Activated T-helper 1 cell treated with Interleukin-2 at 50 U/mL for 16 hours (primary cell): ENCODE measurements at regions not wholly inside any gene's neighbourhood (a gene's known extent, or its start where the extent isn't known, plus 50 kb on each side); places are given as distances from the start of the nearest gene placed in this dataset.

Experiments used
- DNase-seq: peaks from one replicate; pipeline ENCODE4 v3.0.0-alpha.2; 2020; ENCODE audit warnings: low read depth

DNA sequence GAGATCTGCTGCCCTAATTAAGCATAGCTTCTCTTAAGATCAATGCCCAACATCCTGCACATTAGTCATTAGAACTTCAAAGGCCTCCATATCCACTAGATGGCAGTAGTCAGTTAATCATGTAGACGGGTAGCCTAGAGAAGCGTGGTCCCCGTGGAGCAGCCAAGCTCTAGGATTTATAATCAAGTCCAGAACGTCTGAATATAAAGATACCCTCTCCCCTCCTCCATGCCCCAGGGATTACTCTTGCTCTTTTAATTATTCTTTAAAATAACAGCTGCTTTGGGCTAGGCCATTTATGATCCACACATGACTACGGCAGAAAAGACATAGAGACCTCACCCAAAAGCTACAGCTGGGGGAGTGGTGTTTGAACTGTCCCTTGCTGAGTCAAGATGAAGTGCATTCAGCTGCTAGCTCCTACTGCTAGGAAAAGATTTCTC lies 327.6 kb upstream of the PLET1 start:
- no peak for DNase-seq

DNA sequence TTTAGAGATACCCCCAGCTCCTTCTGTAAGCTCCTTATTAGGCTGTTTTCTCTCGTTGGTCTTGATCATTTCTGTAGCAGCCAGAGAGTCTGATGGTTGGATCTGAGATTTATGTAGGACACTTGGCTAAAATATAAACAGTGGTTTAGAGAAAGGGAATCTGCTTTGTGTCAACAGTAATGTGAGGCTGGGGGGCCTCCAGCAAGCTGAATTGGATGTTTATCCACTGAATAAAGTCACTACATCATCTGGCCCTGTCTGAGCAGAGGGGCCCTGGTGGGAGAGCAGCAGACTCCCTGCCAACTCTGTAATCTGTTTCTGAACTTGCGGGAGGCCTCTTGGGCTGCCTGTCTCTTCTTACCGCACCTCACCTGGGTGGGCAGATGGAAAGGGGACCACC lies 328.5 kb upstream of the PLET1 start:
- DNase-seq = no peak

DNA sequence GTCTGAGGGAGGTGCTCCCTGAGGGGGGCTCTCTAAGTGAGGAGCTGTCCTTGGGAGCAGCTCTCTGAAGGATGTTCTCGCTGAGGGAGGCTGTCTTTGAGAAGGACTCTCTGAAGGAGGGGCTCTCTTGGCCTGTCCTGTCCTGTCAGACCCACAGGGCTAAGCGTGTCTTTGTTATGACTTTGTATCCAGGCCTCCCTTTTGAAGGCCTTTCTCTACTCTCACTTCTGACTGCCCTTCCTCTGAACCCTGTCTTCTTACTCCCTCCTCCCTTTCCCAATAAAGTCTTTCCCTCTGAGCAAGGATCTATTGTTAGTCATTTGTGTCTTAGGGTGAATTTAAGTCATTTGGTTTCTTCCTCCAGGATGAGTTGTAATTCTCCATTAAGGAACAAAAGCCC lies 330.1 kb upstream of the PLET1 start:
- no peak for DNase-seq

DNA sequence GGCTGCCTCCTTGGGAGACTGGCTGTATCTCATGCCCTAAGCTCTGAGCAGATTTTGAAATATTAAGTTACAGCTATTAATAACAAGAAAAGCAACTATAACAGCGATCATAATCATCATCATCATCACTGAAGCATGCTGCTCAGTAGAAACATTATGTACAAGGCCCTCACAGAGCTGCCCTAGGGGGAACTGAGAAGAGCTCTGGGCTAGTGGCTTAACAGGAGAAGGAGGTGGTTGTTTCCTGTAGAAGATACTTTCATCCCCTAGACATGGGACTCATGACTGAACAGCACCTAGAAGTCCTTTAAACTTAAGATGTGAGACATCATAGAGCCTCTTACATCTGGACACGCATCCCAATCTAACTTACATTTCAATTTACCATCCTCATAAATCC lies 332.8 kb upstream of the PLET1 start:
- no peak for DNase-seq

DNA sequence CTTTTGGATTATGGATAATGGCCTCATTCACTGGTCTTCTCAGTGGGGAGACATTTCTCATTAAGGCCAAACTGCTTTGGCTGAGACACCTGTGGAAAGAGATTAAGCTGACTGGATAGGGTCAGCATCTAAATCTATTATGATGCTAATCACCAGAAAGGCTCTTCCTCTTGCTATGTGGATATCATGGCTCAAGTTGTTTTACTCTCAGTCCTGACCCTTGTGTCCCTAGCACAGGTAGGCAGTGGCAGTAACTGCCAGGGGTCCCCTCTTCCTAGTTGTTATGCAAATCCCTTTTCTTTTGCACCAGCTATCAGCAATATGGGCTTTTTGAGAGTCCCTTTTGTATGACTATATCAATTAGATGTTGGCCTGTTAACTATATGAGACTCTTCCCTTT lies 335.7 kb upstream of the PLET1 start:
- no peak for DNase-seq

DNA sequence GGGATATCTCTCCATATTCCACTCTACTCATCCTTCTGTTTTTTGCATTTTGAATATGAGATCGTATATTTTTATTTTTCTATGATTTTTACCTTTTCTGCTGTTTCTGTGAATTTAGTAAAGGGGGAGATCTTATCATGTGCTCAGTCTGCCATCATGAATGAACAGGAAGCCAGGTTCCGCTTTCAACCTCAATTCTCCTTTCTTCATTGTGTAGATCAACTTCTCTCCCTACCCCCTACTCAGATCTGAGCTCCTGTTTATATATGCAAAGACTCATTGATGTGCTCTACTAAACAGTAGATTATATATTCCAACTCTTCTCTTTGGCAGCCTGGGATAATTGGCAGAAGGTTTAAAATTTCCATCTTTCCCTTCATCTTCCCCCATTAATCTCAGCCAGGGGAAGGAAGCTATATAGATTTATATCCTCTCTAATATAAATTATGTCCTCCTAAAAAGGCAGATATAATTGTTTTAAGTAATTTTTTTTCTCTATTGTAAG lies 336.7 kb upstream of the PLET1 start:
- DNase-seq = no peak

DNA sequence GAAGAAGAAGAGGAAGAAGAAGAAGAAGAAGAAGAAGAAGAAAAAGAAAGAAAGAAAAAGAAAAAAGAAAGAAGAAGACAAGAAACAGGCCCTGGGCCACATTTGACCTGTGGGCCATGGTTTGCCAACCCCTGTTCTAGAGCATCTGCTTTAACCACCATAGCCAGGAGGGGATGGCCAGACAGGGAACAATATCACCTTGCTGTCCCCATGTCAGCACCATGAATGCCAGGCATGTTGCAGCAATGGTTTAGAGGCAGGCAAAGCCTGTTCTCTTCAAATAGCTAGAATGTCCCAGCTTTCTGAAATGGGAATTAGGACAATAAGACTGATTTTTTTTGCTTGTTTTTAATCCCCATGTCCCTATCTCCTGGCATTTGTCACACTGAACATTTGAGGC lies 338.6 kb upstream of the PLET1 start:
- no peak for DNase-seq

DNA sequence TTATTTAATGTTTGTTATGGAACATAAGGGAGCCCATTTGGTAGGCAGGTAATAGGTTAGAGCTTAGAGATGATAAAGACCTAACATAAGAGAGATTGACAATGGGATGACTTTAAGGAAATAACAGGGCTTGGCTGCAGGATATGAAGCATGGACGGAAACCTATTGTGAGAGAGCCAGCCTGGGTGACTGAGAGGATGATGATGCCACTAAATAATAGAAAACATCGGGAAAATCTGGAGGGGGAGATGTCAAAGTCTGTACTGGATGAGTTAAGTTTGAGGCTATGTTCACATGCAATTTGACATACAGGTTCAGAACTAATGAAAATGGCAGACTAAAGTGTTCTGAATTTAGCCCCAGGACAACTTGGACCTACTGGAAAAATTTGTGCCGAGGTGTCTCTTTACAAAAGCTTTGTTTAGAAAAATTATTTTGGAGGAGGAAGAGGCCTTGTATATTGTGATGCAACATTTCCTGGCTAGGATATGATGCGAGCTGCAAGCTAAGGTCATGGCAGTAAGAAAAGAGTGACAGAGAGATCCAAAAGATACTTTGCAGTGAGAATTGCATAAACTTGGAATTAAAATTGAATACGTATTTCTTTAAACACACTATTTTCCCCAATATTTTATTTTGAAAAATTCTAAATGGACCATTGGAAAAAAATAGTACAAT lies 339.3 kb upstream of the PLET1 start:
- no peak for DNase-seq

DNA sequence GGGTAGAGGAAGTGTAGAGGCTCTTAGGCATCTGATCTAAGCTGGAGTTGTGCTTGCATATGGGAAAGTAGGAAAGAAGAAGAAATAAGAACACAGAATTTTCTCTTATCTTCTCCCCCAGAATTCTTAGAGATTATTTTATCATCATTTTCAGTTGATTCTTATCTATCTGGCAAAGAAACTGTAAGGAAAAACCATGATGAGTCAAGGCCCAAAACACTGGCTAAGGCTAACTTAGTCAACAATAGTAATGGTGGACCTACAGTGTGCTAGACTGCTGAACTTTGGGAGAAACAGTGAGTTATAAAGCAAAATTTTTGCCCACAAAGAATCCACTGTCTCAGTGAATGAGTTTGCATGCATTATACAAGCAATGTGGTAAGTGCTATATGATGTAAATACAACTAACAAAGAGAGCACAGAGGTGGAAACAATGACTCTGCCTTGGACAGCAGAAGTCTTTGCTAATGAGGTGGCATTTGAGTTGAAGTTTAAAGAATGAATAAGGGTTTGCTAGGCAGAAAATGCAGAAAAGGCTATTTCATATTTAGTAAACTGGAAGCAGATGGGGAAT lies 344.5 kb upstream of the PLET1 start:
- no peak for DNase-seq

DNA sequence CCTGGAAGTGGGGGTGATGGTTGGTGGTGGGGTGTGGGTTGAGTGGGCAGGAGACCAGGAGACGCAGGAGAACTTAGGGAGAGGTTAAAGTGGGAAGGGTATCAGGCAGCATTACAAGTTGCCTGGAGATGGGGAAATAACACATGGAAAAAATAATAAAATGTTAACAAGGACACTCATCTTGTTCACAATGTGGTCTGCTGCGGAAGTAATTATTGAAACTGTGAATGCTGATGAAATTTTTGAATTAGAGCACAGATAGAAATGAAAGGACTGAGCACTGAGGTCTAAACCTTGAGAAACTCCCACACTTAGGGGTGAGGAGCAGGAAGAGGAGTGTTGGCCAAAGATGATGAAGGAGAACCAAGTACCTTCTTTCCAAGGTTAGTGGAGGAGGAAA lies 346.0 kb upstream of the PLET1 start:
- DNase-seq = no peak

DNA sequence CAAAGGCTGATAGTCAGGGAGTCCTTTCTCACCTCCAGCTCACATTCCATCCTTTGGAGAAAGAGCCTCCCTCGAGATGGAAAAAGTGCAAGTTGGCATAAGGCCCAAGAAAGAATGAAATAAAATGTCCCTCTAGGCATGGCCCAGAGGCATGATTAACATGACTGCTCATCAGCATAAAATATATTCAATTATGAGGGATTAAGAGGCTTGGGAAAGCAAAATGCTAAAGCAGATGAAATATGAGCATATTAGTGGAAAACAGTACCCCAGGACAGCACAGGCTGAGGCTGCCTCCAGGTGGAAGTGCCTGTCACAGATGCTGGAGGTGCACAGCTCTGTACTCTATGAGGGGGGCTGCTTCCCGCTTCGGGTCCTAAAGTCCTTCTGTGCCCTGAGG lies 347.8 kb upstream of the PLET1 start:
- DNase-seq = no peak

DNA sequence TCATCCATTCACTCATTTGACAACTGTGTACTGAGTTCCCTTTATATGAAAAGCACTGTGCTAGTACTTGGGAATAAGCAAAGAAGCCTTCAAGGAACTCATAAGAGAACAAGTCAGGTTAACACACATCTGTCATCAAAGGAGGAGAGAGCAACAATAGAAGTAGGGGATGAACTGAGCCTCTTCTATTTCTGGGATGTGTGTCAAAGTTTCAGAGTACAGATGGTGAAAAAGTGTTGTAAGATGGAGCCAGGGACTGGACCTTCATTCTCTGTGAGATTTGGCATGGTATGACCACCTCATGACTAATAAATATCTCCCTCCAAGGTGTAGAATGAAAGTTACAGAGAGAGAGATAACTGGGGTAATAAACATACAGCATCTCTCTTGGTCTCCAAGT lies 349.8 kb upstream of the PLET1 start:
- DNase-seq = no peak

DNA sequence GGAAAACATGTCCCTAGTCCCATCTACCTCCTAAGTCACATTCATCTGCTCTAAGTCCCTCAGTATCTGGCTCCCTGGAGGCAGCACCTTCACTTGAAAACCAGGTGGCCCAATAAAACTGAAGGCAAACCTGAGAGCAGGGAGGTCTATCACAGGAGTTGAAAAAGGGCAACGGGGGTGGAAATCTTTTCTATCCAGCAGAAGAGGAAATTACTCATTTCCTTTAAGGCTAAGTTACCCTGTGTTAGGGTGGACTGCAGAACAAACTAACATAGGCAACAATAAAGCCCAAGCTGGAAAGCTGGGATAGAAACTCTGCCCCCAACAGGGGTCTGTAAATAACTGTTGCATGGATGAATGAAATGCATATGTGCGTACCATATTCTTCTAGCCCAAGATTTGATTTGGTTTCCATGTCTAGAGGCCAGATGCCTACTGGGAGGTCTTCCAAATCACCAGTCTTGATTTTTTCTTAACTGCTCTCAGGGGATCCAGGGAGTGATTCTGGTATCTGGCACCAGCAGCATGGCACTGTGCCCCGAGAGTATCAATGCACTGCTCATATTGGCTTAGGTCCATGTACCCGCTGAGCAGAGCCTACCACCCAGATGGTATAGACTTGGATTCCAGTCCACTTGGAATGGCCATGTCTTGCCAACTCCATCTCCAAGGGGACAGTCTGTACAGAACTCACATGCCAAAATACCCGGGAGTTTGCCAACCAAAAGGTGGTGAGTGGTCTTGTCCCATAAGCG lies 350.0 kb upstream of the NCAM1 start:
- no peak for DNase-seq

DNA sequence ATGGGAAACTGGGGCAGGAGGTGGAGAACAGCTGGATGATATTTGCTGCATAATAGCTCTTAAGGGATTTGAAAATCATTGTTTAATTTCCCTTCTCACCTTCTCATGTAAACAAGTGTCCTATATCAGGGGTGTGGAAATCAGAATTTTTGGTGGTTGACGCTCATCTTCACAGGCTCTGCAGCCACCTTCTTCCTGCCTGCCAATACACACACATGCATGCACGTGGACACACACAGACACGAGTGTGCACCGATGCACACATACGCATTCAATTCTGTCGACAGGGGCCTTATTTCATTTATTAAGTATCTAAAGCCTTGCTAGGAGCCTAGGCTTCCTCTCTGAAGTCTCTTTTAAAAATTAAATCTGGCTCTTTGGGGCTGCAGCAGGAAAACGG lies 349.4 kb upstream of the NCAM1 start:
- DNase-seq = no peak

DNA sequence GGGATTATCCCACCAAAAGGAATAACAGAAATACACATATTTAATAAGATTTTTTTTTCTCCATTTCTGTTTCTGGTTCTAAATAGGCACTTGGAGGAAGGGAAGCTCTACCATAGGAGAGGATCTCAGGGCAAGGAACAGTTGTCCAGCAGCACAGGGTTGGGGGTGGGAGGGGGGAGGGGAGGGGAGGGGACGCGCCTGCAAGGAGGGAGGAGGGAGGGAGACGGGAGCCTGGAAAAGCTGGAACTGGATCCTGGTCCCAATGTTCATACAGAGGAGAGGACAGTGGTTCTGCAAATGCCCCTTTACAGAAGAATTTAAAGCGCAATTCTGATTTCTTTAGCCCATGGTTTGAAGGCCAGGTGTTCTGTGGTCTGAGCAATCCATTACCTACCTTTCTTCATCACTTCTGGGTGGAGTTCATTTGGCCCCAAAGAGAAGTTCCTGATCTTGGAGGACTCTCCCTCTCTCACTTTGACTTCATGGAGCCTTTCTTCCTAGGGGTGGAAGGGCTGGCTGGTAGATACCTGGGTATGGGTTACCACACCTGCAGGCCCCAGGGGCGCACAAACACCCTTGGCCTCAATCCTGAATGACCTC lies 348.9 kb upstream of the NCAM1 start:
- DNase-seq = no peak

DNA sequence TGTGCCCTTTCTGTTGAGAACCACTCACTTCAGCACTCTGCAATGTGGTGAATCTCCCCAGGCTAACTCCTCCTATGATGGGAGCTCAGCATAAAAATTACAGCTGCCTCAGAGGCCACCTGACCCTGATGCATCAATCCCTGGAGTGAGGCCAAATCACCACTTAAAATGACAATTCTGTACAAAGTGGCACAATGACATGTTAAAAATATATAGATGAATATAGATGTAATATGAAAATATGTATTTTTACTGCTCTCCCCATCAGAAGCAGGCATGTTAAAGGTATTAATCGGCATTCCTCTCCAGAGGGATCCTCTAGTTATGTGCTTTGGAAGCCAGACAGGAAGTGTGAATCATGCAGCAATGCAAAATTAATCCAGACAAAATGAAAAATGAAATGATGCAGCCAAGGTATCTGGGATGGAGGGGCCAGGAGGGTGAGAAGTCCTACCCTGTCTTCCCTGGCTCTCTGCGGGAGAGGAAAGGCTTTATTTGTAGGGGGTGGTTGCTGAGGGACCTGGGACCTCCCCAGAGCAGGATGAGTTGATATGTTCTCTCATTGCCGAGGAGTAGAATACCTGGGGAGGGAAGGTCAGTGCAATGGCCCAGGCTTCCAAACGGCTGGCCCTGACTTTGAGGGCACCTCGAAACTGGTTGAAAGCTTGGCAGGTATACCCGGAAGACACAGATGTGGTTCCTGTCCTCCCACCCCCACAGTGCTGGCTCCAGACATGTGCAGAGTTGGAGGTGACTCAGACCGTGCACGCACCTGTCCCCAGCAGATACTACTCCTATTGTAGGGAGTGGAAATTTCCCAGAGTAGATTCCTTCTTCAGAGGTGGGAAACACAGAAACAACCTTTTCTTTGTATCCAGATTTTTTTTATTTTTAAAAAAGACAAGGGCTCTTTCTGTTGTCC lies 347.9 kb upstream of the NCAM1 start:
- no peak for DNase-seq

DNA sequence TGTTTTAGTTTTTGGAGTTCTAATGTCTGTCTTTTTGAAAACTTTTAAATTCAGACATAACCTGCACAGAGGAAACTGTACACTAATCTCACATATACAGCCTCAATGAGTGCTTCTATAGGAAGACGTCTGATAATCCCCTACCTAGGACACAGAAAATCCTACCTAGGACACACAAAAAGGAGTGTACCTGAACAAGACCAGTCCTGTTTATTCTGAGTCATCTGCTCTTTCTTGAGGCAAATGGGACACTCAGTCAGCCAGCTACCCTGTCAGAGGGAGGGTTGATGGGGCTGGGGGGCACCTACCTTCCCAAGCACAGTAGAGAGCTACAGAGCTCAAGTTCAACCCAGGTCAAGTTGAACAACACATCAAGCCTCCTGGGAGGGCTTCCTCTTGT lies 346.6 kb upstream of the NCAM1 start:
- no peak for DNase-seq

DNA sequence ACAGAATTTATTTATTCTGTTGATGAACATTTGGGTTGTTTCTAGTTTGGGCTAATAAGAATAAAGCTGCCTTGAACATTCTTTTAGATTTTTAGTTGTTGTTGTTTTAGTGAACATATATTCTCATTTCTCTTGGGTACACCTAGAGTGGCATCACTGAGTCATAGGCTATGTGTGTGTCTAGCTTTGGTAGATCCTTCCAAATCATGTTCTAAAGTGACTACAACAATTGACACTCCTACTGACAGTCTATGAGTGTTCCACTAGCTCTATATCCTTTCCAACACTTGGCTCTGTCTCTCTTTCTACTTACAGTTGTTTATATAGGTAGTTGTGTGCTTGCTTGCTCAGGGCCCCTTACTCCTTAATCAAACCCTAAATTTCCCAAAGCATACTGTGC lies 346.0 kb upstream of the NCAM1 start:
- DNase-seq = no peak

DNA sequence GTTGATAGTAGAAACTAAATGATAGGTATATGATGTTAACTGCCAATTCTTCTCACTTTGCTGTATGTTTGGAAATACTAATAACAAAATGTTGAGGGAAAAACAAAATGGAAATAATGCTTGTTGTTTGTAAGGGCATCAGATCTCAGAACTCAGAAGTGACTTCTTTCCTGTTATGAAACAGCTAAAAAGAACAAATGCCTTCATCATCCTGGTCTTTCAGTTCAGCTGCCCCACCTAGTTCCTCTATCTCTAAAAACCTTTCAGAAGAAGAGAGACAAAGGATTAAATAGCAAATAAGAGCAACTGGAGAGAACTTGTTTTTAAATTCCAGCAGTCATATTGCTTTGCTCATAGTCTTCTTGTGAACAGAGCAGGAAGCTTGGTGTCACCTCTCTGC lies 345.3 kb upstream of the NCAM1 start:
- DNase-seq = no peak

DNA sequence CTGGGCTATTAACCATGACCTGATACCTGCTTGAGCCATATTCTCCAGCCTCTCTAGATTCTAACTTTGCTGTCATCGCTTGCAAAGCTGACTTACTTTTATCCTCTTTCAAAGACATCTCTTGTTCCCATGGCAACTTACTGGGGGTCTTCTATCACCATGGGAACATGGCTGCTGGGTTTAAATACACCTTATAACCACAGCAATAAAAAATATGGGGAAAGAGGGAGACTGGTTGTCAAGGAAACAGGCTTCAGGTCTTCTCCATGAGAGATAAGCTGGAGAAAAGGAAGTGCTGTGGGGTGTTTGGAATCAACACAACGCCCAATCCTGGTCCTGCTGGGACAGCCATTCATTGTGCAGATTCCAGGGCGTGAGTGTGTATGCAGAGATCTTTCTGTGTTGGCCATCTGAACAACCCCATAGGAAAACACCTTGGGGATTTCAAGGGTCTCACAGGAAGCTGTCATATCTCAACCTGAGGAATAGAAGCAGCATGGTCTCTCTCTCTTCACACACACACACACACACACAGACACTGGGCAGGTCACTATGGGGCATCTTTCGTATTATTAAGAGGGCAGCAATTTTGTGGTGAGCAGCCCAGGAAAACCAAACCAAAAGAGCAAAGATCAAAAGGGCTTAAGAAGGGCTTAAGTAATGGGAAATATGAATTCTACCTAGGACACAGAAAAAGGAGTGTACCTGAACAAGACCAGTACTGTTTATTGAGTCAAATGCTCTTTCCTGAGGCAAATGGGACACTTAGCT lies 344.7 kb upstream of the NCAM1 start:
- DNase-seq = no peak

DNA sequence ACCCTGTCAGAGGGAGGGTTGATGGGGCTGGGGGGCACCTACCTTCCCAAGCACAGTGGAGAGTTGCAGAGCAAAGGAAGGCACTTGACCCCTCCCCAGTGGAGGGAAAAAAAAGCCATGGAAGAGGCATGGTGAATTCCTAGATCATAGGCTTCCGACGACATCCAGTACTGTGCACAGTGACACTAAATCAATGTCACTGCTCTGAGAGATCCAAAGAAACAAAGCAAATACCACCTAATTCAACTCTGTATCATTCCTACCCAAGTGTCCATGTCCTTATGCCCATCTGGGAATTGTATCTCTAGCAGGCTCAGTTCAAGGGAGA lies 344.2 kb upstream of the NCAM1 start:
- no peak for DNase-seq
